ENCODE measurements at regions not wholly inside any gene's neighbourhood (a gene's known extent, or its start where the extent isn't known, plus 50 kb on each side); places are given as distances from the start of the nearest gene placed in this dataset.

DNA sequence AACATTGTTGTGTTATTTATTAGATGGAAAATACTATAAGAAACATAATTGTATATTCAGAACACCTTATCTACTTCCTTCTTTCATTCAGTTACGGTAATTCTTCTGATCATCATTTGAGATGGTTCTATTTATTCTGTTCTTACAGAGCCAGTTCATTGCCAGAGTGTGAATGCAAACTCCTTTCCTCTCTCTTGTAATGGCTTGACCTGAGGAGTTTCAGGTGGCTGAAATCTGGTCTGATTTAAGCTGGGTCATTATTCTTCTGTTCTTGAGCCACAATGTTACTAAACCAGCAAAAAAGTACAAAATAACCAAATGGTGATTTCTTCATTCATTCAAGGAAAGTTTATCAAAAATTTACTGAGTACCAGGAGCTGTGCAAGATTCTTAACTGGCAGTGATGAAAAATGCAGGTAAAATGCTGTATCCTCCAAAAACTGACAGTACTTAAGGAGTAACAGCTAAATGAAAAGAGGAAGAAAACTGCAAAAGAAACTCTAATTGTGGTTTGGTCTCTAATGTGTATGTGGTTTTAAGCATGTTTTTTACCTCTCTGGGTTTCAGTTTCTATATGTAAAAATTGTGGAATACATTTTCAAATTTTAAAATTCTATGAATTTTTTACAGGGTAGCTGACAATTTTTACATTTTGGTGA, 182.4 kb upstream of the UFM1 start:
- TF ChIP-seq, protein P1, sequence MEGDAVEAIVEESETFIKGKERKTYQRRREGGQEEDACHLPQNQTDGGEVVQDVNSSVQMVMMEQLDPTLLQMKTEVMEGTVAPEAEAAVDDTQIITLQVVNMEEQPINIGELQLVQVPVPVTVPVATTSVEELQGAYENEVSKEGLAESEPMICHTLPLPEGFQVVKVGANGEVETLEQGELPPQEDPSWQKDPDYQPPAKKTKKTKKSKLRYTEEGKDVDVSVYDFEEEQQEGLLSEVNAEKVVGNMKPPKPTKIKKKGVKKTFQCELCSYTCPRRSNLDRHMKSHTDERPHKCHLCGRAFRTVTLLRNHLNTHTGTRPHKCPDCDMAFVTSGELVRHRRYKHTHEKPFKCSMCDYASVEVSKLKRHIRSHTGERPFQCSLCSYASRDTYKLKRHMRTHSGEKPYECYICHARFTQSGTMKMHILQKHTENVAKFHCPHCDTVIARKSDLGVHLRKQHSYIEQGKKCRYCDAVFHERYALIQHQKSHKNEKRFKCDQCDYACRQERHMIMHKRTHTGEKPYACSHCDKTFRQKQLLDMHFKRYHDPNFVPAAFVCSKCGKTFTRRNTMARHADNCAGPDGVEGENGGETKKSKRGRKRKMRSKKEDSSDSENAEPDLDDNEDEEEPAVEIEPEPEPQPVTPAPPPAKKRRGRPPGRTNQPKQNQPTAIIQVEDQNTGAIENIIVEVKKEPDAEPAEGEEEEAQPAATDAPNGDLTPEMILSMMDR (IDR thresholded peaks at IDR 0.05), result no peak
- no peak for TF ChIP-seq ZFX (IDR thresholded peaks at IDR 0.05; ENCODE audit: borderline replicate concordance)

Measured in 22Rv1 (cell line).